Kidney epithelial cell (primary cell): ENCODE measurements at regions not wholly inside any gene's neighbourhood (a gene's known extent, or its start where the extent isn't known, plus 50 kb on each side); places are given as distances from the start of the nearest gene placed in this dataset.

Experiments
- DNase-seq: peaks from one replicate; pipeline ENCODE4 v3.0.0-alpha.2; 2010; ENCODE audit warnings: low read depth
- H3K27me3 ChIP-seq: 2 replicates; pipeline ENCODE4 v1.6.0; 2011; ENCODE audit warnings: low read length; ENCODE audit not compliant: control insufficient read depth, insufficient read depth
- H3K36me3 ChIP-seq: 2 replicates; pipeline ENCODE4 v1.5.1; 2011; ENCODE audit warnings: low read length; ENCODE audit not compliant: control insufficient read depth, insufficient read depth
- H3K4me3 ChIP-seq: 2 replicates; pipeline ENCODE4 v1.5.1; 2011; ENCODE audit warnings: low read depth, mild to moderate bottlenecking, control low read depth, low read length
- CTCF ChIP-seq: IDR thresholded peaks from 2 replicates; pipeline ENCODE4 v1.5.1; 2011; ENCODE audit warnings: mild to moderate bottlenecking, moderate library complexity, low read length, control low read depth, inconsistent platforms; ENCODE audit not compliant: insufficient read depth, poor library complexity, severe bottlenecking

- Histone ChIP-seq H3K36me3 (no peaks in the 10 kb centered on the region), H3K4me3 (no peak overlapping the region), H3K27me3 (no peaks in the 10 kb centered on the region)
- DNase-seq: no peak
- no peak for TF ChIP-seq CTCF
These were observed 70.9 kb upstream of the FHL2 start for GRCh38 chr2:105469781-105470180.

GRCh38 chr2:105468582-105469042 is 69.8 kb upstream of the FHL2 start:
- no peak for DNase-seq

GRCh38 chr2:105464325-105464724 is 65.5 kb upstream of the FHL2 start:
- no peaks in the 10 kb centered on the region for H3K36me3 ChIP-seq
- no peak for DNase-seq
- H3K4me3 ChIP-seq: no peak overlapping the region
- no peak for TF ChIP-seq CTCF
- H3K27me3 ChIP-seq: no peaks in the 10 kb centered on the region

More at GRCh38 chr2:105468582-105469042, 69.8 kb upstream of the FHL2 start:
- Histone ChIP-seq H3K4me3 (no peak overlapping the region), H3K36me3 (no peaks in the 10 kb centered on the region), H3K27me3 (no peaks in the 10 kb centered on the region)
- no peak for TF ChIP-seq CTCF

- no peak for TF ChIP-seq CTCF
- H3K27me3 ChIP-seq: no peaks in the 10 kb centered on the region
- no peak overlapping the region for H3K4me3 ChIP-seq
- H3K36me3 ChIP-seq: no peaks in the 10 kb centered on the region
- DNase-seq: no peak
These were observed 61.3 kb upstream of the FHL2 start for GRCh38 chr2:105460048-105460732.

- Histone ChIP-seq H3K27me3 (no peaks in the 10 kb centered on the region), H3K36me3 (no peaks in the 10 kb centered on the region), H3K4me3 (no peak overlapping the region)
- DNase-seq: no peak
- TF ChIP-seq CTCF: no peak
These were observed 59.2 kb upstream of the FHL2 start for GRCh38 chr2:105458076-105458475.

- H3K36me3 ChIP-seq: no peaks in the 10 kb centered on the region
- no peaks in the 10 kb centered on the region for H3K27me3 ChIP-seq
- H3K4me3 ChIP-seq: no peak overlapping the region
- DNase-seq: peak; percentile 100
- TF ChIP-seq CTCF: no peak
These were observed 56.7 kb upstream of the FHL2 start for GRCh38 chr2:105455488-105456003.
